ENCODE measurements at regions not wholly inside any gene's neighbourhood (a gene's known extent, or its start where the extent isn't known, plus 50 kb on each side); places are given as distances from the start of the nearest gene placed in this dataset.
"Not testable (repeated sequence)": the region's sequence is repeated elsewhere in the genome, so short reads cannot be mapped to it uniquely, and the experiment has no call there.

- not testable (repeated sequence) for TF ChIP-seq CTCF (conservative IDR thresholded peaks at IDR 0.05); ZFX (IDR thresholded peaks at IDR 0.05)
These were observed 267.2 kb upstream of the CCNG1 start for GRCh38 chr5:163170161-163170560.

Measured in C4-2B (cell line).